Stimulated activated CD8-positive, alpha-beta memory T cell treated with anti-CD3 and anti-CD28 coated beads, Interleukin-4, amount 100 ng/mL, for 1 hour (primary cell): ENCODE measurements at regions not wholly inside any gene's neighbourhood (a gene's known extent, or its start where the extent isn't known, plus 50 kb on each side); places are given as distances from the start of the nearest gene placed in this dataset.
A peak's percentile ranks its signal among the peaks of the same experiment; 100 is the strongest.

Experiments used
- DNase-seq, 2 donors: peaks; one replicate each; pipeline ENCODE4 v3.0.0-alpha.2; 2020; ENCODE audit warnings: low read depth in 2 of 2, low spot score in 1 of 2

DNA sequence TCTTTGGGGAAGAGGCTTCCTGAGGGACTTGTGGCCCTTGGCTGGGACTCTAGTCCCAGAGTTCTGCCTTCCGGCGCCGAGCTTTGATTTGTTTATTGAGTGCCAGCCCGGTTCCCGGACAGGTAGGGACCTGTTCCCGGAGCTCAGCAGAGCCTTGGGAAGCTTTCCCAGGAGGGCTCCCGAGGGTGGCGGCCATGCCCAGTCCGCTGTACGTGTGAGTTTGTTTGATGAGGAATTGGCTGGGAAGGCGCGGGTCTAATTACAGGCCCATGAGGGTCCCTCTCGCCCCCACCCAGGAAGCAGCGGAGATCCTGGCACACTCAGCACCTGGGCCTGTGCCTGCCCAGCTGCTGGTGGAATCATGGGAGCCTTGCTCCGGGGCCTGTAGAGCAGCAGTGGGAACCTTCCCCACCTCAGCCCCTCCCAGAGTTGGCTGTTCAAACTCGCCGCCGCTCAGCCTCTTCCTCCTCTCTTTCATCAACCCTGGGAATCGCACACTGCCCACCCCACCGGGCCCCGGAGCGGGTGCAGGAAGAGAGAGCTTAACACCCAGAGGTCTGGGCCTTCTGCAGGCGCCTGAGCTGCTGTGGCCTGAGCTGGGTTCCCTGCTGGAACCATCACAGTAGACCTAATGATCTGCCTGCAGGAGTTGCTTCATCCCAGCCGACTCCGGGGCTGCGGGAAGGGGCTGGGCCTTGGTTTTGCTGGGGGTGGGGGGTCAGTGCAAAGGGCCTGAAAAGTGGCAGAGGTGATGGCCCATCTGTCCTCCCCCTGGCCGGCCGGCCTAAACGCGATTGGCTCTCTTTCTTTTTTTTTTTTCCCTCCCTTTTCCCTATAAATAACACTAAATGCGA lies 313.7 kb downstream of the SEC14L1 start:
- DNase-seq = no peak

DNA sequence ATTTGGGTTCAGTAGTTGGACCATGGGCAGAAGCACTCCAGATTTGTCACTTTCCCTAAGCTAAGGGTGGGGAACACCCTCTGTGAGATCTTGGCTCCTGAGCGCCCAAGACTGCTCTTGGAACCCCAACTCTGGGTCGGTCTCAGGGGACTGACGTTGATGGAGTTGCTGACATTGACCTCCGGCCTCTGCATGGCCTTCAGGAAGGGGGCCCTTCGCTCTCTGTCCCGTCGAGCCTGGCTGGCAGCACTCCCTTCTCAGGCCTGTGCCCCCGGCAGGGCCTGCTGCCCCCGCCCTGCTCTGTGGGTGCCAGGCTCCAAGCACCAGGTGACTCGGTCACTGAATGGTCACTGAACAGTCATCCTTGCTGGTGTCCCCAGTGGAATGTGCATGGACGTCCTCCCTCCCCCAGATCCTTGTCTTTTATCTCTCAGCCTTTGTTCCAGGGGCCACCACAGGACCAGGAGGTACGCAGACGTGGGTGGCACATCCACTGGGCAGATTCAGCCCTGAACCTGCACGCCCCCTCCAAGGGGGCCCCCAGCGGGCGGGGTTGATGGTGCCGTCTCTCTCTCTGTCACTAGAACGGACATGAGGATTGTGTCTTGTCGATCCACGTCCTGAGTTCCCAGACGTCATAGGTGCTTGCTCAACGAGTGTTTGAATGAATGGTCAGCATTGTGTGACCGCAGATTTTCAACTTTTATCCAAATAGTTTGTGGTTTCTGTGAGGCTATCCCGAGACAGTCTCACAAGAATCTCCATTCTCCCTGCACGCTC lies 314.5 kb downstream of the SEC14L1 start:
- no peak for DNase-seq

- no peak for DNase-seq
These were observed 315.1 kb downstream of the SEC14L1 start for GRCh38 chr17:77455891-77456260.

- no peak for DNase-seq
These were observed 315.6 kb downstream of the SEC14L1 start for GRCh38 chr17:77456271-77456950.

DNA sequence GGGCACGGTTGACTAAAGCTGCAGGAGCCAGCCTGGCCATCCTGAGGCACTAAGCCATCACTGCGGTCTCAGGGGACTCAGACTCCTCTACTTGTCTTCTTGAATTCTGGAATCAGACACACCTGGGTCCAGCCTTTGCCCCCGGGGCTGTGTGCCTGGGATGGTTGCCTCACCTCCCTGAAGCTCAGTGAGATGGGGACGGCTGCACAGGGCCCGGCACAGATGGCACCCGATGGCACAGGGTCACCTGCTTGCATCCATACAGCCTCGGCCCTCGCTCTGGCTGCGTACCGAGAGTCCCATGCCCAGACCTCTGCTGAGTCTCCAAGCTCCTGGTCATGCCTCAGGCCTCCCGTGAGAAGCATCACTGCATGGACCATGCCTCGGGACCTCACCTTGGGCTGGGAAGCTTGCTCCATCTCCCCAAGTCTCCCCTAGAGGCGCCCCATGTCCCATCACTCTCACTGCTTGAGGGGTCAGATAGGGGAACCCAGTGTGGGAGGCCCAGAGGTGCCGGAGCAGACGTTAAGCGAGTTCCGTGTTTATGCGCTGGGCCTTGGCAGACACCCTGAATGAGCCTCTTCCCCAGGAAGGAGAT lies 316.3 kb downstream of the SEC14L1 start:
- no peak for DNase-seq

DNA sequence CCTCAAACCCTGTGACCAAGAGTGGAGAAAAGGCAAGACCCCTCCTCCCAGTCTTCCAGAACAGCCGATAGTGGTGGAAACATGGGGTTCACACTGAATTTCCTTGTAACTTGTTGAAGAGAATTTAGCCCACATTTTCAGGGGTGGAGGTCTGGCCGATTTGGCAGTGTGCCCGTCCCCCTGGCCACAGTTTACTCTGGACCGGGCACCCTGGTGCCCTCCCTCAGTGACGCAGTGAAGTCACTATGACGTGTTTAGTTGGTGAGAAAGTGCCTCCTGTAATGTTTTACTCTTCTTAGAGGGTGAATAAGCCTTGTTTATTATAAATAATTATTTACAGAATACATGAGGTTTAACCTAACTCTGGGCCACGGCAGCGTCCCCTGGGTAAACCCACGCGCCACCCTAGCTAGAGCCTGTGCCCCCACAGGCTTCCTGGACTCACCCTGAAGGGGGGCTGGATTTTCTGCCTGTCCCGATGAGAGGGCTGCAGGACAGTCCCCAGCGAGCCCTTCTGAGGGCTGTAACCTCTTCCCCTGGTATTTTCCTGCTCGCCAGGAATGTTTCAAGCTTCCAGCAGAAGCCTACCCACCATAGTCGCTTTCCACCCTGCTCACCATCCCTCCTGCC lies 316.9 kb downstream of the SEC14L1 start:
- DNase-seq = no peak

DNA sequence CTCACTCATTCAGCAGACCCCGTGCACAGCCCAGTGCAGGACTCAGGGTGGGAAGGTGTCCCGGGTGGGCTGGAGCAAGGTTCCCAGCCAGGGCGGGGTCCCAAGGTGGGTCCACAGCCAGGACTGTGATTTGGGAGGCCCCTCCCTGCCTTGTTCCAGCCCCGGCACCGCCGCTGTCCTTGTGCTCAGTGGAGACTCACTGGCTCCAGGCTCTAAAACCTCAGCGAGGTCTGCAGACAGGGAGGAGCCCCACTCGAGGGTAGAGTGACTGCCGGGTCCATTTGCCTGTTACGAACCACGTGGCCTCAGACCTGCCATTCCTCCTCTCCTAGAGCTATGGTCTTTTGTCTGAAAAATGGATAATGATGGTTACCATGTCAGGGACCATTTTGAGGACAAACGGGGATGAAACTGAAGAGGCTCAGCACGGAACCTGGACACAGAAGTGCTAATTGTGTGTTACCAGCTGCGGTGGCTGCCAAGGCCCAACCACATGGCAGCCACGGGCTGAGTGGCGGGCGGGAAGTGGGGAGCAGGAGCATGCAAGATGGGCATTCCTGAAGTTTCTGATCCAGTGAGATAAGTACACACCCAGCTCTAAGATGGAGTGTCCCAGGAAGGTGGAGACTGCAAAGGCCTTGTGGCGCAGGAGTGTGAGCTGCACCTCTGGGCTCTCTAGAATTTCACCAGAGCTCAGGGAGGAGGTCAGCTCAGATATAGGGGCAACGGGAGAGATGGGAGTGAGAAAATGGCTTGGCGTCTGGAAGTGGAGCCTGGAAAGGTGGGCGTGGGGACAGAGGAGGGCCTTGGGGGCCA lies 317.6 kb downstream of the SEC14L1 start:
- no peak for DNase-seq

DNA sequence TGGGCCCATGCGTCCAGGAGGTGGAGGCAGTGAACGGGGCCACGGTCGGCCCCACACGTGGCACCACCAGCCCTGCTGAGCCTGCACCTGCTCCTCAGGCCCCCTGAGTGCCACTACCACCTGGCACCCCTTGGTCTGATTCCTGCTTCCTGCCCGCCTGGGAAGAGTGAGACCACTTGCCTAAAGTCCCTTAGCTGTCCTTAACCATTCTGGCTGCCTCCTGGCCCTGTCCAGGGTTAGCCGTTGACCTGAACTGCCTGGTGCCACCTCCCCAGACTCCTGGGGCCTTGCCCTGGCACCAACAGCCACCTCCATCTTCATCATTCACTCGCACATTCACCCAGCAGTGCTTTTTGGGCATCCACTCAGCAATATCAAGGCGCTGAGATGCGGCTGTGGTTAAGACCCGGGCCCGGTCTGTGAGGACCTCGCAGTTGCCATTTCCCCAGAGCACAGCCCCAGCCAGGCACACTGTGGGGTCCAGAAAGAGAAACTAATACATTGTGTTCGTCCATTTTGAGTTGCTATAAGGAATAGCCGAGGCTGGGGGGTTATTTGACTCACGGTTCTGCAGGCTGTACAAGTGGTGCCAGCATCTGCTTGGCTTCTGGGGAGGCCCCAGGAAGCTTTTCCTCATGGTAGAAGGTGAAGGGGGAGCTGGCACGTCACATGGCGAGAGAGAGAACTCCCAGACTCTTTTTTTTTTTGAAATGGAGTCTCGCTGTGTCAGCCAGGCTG lies 318.4 kb downstream of the SEC14L1 start:
- no peak for DNase-seq

DNA sequence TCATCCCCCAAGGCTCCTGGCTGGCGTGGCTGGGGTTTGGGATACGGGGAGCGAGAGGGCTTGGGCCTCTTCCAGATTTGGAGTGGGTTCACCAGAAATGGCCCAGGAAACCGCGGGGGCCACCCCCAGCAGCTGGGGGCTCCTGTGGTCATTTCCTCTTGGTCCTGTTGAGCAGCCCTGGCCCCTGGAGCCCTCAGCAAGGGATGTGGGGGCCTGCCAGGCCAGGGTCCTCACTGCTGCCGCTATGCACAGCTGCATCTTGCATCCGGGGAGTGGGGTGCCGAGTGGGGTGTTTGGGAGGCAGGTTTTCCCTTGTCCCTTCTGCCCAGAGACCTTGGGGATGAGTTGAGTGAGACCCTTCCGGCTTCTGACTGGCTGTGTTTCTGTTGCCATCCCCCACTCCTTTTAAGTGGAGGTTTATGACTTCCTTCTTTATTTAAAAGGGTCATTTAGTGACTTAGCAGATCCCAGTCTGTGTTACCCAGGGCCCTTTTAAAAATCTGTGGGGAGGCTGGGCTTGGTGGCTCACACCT lies 319.8 kb downstream of the SEC14L1 start:
- no peak for DNase-seq

GRCh38 chr17:77461277-77462057 lies 320.7 kb downstream of the SEC14L1 start:
- DNase-seq = no peak

DNA sequence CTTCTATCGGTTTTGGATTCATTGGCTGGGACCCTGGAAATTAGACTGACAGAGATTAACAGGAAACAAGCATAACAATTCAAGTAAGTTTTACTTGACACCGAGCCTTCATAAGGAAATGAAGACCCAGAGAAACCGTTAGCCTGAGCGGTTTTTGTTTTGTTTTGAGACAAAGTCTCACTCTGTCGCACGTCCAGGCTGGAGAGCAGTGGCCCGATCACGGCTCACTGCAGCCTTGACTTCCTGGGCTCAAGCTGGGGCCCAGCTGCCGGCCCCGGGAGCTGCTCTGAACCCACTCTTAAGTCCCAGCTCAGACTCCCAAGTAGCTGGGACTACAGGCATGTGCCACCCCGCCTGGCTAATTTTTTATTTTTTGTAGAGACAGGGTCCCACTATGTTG lies 321.3 kb downstream of the SEC14L1 start:
- DNase-seq = no peak

DNA sequence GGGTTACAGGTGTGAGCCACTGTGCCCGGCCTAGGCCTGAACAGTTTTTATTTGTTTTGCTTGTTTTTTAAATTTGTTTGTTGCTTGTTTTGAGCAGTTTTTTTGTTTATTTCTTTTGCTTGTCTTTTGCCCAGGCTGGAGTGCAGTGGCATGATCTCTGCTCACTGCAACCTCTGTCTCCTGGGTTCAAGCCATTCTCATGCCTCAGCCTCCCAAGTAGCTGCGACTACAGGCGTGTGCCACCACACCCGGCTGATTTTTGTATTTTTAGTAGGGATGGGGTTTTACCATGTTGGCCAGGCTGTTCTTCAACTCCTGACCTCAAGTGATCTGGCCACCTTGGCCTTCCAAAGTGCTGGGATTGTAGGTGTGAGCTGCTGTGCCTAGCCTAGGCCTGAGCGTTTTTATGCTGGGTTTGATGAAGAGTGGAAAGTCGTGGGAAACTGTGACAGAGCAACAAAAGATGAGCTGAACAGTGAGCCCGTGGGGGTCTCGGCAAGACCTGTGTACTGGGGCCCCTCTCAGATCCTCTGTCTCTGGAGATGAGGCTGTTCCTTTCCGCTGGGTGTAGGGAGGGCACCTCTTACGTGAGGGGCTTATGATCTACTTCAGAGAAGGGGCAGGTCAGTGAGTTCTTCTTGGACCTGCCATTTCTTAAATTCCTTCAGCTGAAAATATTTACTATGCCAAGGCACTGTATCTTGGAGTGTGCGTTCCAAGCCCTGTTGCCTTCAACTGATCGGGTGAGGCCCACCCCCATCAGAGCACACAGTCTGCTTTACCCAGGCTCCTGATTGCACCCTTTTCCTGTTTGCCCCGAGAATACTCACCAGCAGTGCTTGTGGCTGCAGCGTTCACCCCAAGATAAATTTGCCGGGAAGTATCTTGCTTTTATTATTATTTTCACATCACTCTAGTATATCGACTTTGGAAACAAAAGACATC lies 322.1 kb downstream of the SEC14L1 start:
- no peak for DNase-seq

DNA sequence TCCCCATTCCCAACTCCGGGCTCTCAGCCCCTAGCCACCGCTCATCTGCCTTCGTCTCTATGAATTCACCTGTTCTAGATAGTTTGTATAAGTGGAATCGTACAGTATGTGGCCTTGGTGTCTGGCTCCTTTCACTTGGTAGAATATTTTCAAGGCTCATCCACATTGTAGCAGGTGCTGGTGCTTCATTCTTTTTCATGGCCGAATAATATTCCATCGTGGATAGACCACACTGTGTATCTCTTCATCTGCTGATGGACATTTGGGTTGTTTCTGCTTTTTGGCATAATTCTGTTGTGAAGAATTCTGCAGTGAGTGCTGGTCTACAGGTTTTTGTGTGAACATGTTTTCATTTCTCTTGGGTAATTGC lies 324.2 kb downstream of the SEC14L1 start:
- no peak for DNase-seq

DNA sequence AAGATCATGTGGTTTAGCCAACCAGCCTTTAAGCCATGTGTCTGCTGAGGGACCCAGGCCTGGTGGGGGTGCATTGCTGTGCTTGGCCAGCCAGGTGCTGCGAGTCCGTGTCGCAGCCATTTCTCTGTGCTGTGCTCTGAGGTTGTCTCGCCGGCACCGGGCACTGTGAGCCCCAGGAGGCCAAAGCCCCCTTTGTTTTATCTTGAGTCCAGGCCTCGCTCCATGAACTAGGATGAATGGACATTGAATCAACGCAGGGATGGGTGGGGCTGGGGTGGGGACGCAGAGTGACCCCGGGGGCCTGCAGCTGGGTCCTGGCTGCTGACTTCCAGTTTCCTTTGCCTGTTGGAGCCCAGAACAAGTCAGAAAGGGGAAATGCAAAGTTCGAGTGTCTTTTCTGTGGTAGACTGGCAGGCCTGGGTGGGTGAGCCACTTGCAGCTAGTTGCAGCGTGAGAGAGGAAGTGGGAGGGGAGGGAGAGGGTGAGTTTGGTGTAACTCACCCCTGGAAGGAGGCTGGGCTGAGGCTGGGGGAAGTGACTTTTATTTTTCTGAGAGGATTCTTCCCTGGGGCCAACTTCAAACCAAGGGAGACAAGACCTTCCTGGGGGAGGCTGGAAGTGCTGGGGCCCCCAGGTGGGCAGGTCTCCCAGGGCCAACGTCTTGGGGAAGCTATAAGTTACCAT lies 324.7 kb downstream of the SEC14L1 start:
- DNase-seq = peak in 1 of 2 donors; percentile 69

GRCh38 chr17:77466140-77466539 lies 325.4 kb downstream of the SEC14L1 start:
- DNase-seq = no peak

- DNase-seq = no peak
These were observed 325.9 kb downstream of the SEC14L1 start for GRCh38 chr17:77466596-77467223.
